GM19043 (cell line): ENCODE measurements at regions not wholly inside any gene's neighbourhood (a gene's known extent, or its start where the extent isn't known, plus 50 kb on each side); places are given as distances from the start of the nearest gene placed in this dataset.

ENCODE experiments used
- ATAC-seq: cut with Tn5 transposase; IDR thresholded peaks from one replicate; pipeline ENCODE4 v1.9.1; 2021; ENCODE audit warnings: low read depth; ENCODE audit not compliant: unreplicated experiment

- no peak for ATAC-seq
Measured at GRCh38 chr3:59460068-59460467, 410.2 kb upstream of the CFAP20DC start.

GRCh38 chr3:59456852-59457485 lies 407.1 kb upstream of the CFAP20DC start:
- peak; percentile 90 for ATAC-seq

GRCh38 chr3:59451800-59452746 lies 402.2 kb upstream of the CFAP20DC start:
- no peak for ATAC-seq

GRCh38 chr3:59450946-59451763 lies 401.3 kb upstream of the CFAP20DC start:
- ATAC-seq = peak; percentile 94

GRCh38 chr3:59450437-59450836 lies 400.6 kb upstream of the CFAP20DC start:
- no peak for ATAC-seq

DNA sequence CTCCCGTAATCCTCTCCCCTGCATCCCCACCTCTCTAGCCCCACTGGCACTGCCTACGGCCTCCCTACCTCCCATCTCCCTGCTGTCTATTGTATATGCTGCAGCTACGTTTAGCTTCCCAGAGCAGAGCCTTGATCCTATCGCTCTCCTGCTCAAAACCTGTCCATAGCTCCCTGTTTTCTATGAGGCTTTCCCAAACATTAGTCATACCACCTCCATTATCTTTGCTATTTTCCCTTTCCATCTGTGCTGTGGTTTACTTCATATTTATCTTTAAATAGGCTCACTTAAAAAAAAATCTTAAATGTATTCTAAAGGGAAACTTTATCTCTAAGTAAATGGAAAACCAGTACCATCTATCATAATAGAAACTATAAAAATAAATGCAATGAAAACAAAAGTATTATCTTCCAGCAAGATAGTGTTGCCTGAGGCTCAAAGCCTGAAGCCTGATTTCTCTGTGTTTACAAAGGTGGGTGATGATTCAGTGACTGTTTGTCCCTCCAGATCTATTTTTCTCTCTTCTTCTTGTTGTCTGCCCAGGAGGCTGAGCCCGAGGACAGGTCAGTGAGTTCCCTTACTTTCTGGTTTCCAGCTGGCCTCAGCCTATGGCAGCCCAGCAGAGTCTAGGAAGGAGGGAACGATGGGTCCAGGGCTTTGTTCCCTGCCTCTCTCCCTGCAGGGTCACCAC lies 397.1 kb upstream of the CFAP20DC start:
- no peak for ATAC-seq

GRCh38 chr3:59444676-59445075 lies 394.9 kb upstream of the CFAP20DC start:
- no peak for ATAC-seq

DNA sequence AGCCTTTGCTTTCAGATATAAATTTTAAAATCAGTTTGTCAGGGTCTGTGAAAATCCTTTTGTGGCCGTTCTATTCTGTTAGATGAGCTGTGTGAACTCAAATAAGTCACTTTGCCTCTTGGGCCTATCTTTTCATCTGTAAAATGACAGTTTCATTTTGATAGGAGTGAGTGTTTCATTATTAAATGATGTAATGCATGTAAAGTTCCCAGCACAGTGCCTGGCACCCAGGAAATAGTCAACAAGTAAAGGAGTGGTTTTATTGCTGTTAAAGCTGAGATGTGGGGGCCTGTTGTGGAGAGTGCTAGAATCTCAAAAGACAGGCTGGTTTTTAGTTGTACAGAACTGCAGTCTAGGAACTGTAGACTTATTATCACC lies 394.5 kb upstream of the CFAP20DC start:
- no peak for ATAC-seq

DNA sequence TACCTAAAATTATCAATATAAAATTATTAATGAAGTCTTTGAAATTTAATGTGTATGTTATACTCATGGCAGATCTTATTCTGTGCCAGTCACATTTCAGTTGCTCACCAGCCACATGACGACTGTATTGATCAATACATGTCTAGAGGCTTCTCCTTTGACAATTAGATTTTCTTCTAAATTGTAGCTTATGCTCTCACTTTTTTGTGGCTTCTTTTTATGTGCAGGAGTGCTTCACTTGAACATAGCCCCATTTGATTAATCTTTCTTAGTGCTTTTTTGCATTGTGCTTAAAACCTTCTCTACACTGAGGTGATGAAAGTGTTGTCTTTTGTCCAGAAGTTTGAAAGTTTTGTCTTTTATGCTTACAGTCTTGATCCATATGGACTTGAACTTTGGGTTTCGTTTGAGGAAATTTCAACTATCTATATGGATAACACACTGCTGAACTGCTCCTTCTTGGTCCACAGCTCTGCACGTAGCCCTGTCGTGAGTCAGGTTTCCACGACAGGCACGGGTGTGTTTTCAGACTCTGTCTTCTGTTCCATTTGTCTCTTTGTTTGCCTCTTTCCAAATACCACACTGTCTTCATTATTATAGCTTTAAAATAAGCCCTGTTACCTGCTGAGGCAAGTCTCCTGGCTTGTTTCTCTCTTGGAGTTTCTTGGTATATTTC lies 393.9 kb upstream of the CFAP20DC start:
- ATAC-seq = no peak

GRCh38 chr3:59442046-59442445 lies 392.2 kb upstream of the CFAP20DC start:
- ATAC-seq = no peak

DNA sequence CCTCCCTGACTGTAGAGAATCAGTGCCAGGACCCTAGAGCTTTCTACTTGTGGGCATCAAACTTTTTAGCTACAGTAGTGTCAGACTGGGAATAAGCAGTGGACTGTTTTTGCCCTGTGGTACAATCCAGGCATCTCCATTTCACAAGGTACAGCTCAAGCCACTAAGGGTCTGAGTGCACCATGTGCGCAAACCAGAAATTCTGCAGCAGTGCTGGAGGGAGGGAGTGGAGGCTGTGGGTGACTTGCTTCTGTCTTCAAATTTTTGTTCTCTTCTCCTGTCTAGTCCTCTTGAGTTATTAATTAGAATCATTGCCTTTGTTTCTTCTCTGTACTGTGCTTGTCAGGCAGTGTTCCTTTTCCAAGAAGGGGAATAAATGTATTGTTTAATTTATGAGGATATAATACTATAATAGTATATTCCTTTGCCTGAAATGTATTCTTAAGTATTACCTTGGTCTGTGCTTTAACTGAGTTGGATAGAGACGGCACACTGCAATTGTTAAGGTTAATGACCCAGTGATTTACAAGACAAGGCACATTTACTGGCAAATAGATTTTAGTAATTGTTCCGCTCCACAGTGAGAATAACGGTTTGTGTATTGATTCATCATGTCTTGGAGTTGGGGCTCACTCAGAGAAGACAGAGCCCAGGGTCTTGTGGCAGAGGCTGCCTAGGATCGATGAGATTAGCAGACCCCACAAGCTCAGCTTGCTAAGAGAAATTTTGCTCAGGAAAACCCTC lies 390.6 kb upstream of the CFAP20DC start:
- ATAC-seq = no peak

- no peak for ATAC-seq
Measured at GRCh38 chr3:59438492-59438891, 388.7 kb upstream of the CFAP20DC start.

DNA sequence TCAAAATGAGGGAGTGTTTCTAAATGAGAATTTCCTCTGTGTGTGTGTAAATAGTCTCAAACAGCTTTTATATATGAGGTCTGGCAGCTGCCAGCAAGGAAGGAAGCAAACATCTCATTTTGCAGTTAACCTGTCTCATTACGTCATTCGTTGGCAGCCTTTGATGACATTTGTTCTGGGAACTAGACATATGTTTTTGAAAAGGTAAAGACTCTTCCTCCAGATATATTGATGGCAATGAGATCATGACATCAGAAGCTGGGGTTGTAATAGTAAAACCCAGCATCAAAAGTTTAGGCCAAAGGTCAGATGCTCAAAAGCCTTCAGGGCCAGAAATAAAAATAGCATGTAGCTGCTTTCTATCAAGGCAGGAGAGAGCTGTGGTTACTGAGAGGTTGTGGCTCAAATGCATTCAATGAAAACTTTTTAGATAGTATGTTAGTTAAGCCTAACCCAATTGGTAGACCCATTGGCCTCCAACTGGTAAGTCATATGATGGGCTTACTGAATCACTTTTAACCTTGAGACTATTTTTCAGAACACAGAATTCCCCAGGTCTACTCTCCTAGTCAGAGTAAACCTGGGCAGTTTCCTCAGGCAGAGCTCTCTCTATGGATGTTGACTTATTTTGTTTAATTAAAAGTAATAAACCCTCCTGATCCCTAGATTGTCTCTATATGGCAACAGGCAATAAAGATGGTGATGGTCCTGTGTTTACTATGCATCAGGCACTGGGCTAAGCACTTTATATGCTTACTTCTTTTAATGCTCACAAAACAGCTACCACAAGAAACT lies 386.5 kb upstream of the CFAP20DC start:
- ATAC-seq = no peak

GRCh38 chr3:59433546-59433945 lies 383.7 kb upstream of the CFAP20DC start:
- no peak for ATAC-seq

- ATAC-seq = no peak
Measured at GRCh38 chr3:59432665-59433064, 382.8 kb upstream of the CFAP20DC start.

DNA sequence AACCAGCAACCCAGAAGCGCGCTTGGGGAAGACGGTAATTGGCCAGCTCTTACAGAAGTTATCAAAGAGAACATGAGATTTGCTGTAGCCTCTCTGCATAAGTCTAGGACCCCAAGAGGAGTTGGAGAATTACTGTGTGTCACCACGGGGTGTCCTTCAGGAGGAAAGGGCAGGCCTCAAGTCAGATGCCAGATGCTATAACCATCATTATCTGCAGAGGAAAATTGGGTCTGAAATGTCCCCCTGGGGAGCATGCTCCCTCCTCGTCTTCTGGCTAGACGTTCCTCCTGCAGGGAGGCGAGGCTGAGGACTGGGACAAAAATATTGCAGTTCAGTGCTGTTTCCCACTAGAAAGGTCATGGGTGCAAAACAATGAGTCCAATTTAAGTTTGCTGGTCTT lies 380.5 kb upstream of the CFAP20DC start:
- no peak for ATAC-seq

DNA sequence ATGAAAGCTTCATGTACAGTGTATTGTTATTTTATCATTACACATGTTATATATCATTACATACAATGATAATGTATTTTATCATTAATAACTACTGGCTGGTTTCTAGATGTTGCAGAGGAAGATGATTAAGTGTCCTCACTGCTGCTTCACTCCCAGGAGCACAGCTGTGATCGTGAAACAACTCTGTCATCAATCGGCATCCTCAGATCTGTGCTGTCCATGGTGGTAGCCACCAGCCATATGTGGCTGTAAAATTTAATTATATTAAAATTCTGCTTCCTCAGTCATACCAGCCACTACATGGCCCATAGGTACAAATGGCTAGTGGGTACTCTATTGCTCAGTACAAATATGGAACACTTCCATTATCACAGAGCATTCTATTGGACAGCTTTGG lies 379.4 kb upstream of the CFAP20DC start:
- ATAC-seq = no peak

- ATAC-seq = no peak
Measured at GRCh38 chr3:59426821-59427565, 377.2 kb upstream of the CFAP20DC start.
